Thymus (tissue), 11 donors: ENCODE measurements at regions not wholly inside any gene's neighbourhood (a gene's known extent, or its start where the extent isn't known, plus 50 kb on each side); places are given as distances from the start of the nearest gene placed in this dataset.

ENCODE experiments used
- DNase-seq, 9 donors: peaks; one replicate each; pipeline ENCODE4 v3.0.0-alpha.2; 2013; ENCODE audit warnings: low spot score in 9 of 9, low read depth in 6 of 9, missing footprints in 1 of 9
- H3K27ac ChIP-seq, 2 donors: one replicate each; pipeline ENCODE4 v1.5.1; 2013; ENCODE audit warnings: control low read depth in 1 of 2, low read depth in 1 of 2, low read length in 1 of 2, mild to moderate bottlenecking in 1 of 2, moderate library complexity in 1 of 2
- H3K27me3 ChIP-seq, 2 donors: one replicate each; pipeline ENCODE4 v1.5.1; 2013; ENCODE audit warnings: low read length in 1 of 2; ENCODE audit not compliant: control insufficient read depth in 2 of 2, insufficient read depth in 1 of 2
- H3K36me3 ChIP-seq, 2 donors: one replicate each; pipeline ENCODE4 v1.5.1; 2013; ENCODE audit warnings: low read length in 1 of 2, mild to moderate bottlenecking in 1 of 2, moderate library complexity in 1 of 2; ENCODE audit not compliant: control insufficient read depth in 2 of 2, insufficient read depth in 2 of 2
- H3K4me1 ChIP-seq, 2 donors: one replicate each; pipeline ENCODE4 v1.5.1; 2013; ENCODE audit warnings: low read length in 2 of 2; ENCODE audit not compliant: control insufficient read depth in 2 of 2, insufficient read depth in 2 of 2
- H3K4me3 ChIP-seq, 2 donors: one replicate each; pipeline ENCODE4 v1.5.1; 2013; ENCODE audit warnings: low read length in 2 of 2, control low read depth in 1 of 2, mild to moderate bottlenecking in 1 of 2
- H3K9me3 ChIP-seq, 2 donors: one replicate each; pipeline ENCODE4 v1.5.1; 2013; ENCODE audit warnings: low read length in 1 of 2, mild to moderate bottlenecking in 1 of 2; ENCODE audit not compliant: control insufficient read depth in 2 of 2, insufficient read depth in 1 of 2
- WGBS: extraction: QIAGEN DNeasy Blood & Tissue Kit; methylation state at CpG from one replicate; pipeline ENCODE4 v1.1.7; 2013; 5-methylcytosine and 5-hydroxymethylcytosine counted together
- donor health status: healthy.

- no peaks in the 10 kb centered on the region for H3K27me3 ChIP-seq
- DNase-seq, result no peak
- H3K4me3 ChIP-seq, result no peak overlapping the region
- no peaks in the 10 kb centered on the region for H3K9me3 ChIP-seq
- H3K36me3 ChIP-seq, result no peaks in the 10 kb centered on the region
- H3K4me1 ChIP-seq, result no peaks in the 10 kb centered on the region
- H3K27ac ChIP-seq, result no peak overlapping the region
- WGBS, result 92% methylated on average over 4 of the region's 4 CpGs
Measured at GRCh38 chr1:106899644-106900043, 156.8 kb upstream of the PRMT6 start.

- H3K9me3 ChIP-seq, result no peaks in the 10 kb centered on the region
- no peak overlapping the region for H3K4me3 ChIP-seq
- no peak overlapping the region for H3K27ac ChIP-seq
- H3K27me3 ChIP-seq, result no peaks in the 10 kb centered on the region
- DNase-seq, result no peak
- H3K36me3 ChIP-seq, result no peaks in the 10 kb centered on the region
- H3K4me1 ChIP-seq, result no peaks in the 10 kb centered on the region
Measured at GRCh38 chr1:106907795-106908194, 148.7 kb upstream of the PRMT6 start.

- Histone ChIP-seq H3K27ac (no peak overlapping the region), H3K4me3 (no peak overlapping the region), H3K4me1 (no peaks in the 10 kb centered on the region), H3K36me3 (no peaks in the 10 kb centered on the region), H3K9me3 (no peaks in the 10 kb centered on the region), H3K27me3 (no peaks in the 10 kb centered on the region)
- 85% methylated on average over 1 of the region's 1 CpG for WGBS
- no peak for DNase-seq
Measured at GRCh38 chr1:106908689-106909088, 147.8 kb upstream of the PRMT6 start.

GRCh38 chr1:106910798-106911197, 145.7 kb upstream of the PRMT6 start:
- Histone ChIP-seq H3K36me3 (no peaks in the 10 kb centered on the region), H3K4me1 (no peaks in the 10 kb centered on the region), H3K27ac (no peak overlapping the region), H3K9me3 (no peaks in the 10 kb centered on the region), H3K4me3 (no peak overlapping the region), H3K27me3 (no peaks in the 10 kb centered on the region)
- DNase-seq, result no peak
- WGBS, result 89% methylated on average over 3 of the region's 3 CpGs

GRCh38 chr1:106912131-106912530, 144.3 kb upstream of the PRMT6 start:
- DNase-seq, result no peak
- H3K9me3 ChIP-seq, result no peaks in the 10 kb centered on the region
- H3K36me3 ChIP-seq, result no peaks in the 10 kb centered on the region
- no peak overlapping the region for H3K27ac ChIP-seq
- no peaks in the 10 kb centered on the region for H3K27me3 ChIP-seq
- no peaks in the 10 kb centered on the region for H3K4me1 ChIP-seq
- no peak overlapping the region for H3K4me3 ChIP-seq
- 91% methylated on average over 3 of the region's 3 CpGs for WGBS

- no peak overlapping the region for H3K27ac ChIP-seq
- no peaks in the 10 kb centered on the region for H3K36me3 ChIP-seq
- no peaks in the 10 kb centered on the region for H3K9me3 ChIP-seq
- no peaks in the 10 kb centered on the region for H3K27me3 ChIP-seq
- H3K4me1 ChIP-seq, result no peaks in the 10 kb centered on the region
- DNase-seq, result no peak
- H3K4me3 ChIP-seq, result no peak overlapping the region
Measured at GRCh38 chr1:106921186-106921585, 135.3 kb upstream of the PRMT6 start.

GRCh38 chr1:106924360-106924759, 132.1 kb upstream of the PRMT6 start:
- DNase-seq, result no peak
- Histone ChIP-seq H3K27ac (no peak overlapping the region), H3K36me3 (no peaks in the 10 kb centered on the region), H3K4me3 (no peak overlapping the region), H3K9me3 (no peaks in the 10 kb centered on the region), H3K27me3 (no peaks in the 10 kb centered on the region), H3K4me1 (no peaks in the 10 kb centered on the region)
- 78% methylated on average over 5 of the region's 5 CpGs for WGBS

- no peak for DNase-seq
- Histone ChIP-seq H3K27ac (no peak overlapping the region), H3K4me3 (no peak overlapping the region), H3K27me3 (no peaks in the 10 kb centered on the region), H3K9me3 (no peaks in the 10 kb centered on the region), H3K36me3 (no peaks in the 10 kb centered on the region), H3K4me1 (no peaks in the 10 kb centered on the region)
Measured at GRCh38 chr1:106925750-106926149, 130.7 kb upstream of the PRMT6 start.

GRCh38 chr1:106926803-106927582, 129.5 kb upstream of the PRMT6 start:
- H3K4me3 ChIP-seq, result no peak overlapping the region
- no peaks in the 10 kb centered on the region for H3K36me3 ChIP-seq
- H3K27me3 ChIP-seq, result no peaks in the 10 kb centered on the region
- H3K27ac ChIP-seq, result no peak overlapping the region
- no peak for DNase-seq
- WGBS, result 89% methylated on average over 5 of the region's 5 CpGs
- no peaks in the 10 kb centered on the region for H3K4me1 ChIP-seq
- H3K9me3 ChIP-seq, result no peaks in the 10 kb centered on the region

GRCh38 chr1:106937104-106937503, 119.4 kb upstream of the PRMT6 start:
- no peaks in the 10 kb centered on the region for H3K36me3 ChIP-seq
- H3K27ac ChIP-seq, result no peak overlapping the region
- 97% methylated on average over 3 of the region's 3 CpGs for WGBS
- DNase-seq, result no peak
- no peaks in the 10 kb centered on the region for H3K27me3 ChIP-seq
- no peak overlapping the region for H3K4me3 ChIP-seq
- H3K4me1 ChIP-seq, result no peaks in the 10 kb centered on the region
- H3K9me3 ChIP-seq, result no peaks in the 10 kb centered on the region
